Pancreas (tissue), 10 donors: ENCODE measurements at regions not wholly inside any gene's neighbourhood (a gene's known extent, or its start where the extent isn't known, plus 50 kb on each side); places are given as distances from the start of the nearest gene placed in this dataset.
A peak's percentile ranks its signal among the peaks of the same experiment; 100 is the strongest.

ENCODE experiments used
- ATAC-seq, 4 donors: fragments of 200-7000 bp; cut with Tn5 transposase; one replicate each; pipeline versions ENCODE4 v1.8.0 to v1.9.1; 2020; ENCODE audit warnings: mild to moderate bottlenecking in 4 of 4, moderate library complexity in 4 of 4
- DNase-seq, 6 donors: peaks; one replicate each; pipeline ENCODE4 v3.0.0-alpha.2; 2020
- FAIRE-seq: peaks from 2 replicates; lab custom pipeline; 2012; peaks lifted over from hg19 to GRCh38; lab: Jason Lieb, UNC
- H3K27ac ChIP-seq, 4 donors: fragments of 200-600 bp; sonication (generic); 1 replicate in 3 of 4; 2 replicates in 1 of 4; pipeline versions ENCODE4 v1.5.0 to v1.8.0; 2020
- H3K27me3 ChIP-seq, 4 donors: fragments of 200-600 bp; one replicate each; pipeline ENCODE4 v1.8.0; 2021
- H3K36me3 ChIP-seq, 3 donors: fragments of 200-600 bp; sonication (generic) in 1 of 3; one replicate each; pipeline versions ENCODE4 v1.5.0 to v1.8.0; 2020 to 2021
- H3K4me1 ChIP-seq, 3 donors: fragments of 200-600 bp; one replicate each; pipeline ENCODE4 v1.8.0; 2021
- H3K4me3 ChIP-seq, 4 donors: fragments of 200-600 bp; sonication (generic) in 2 of 4; one replicate each; pipeline versions ENCODE4 v1.5.0 to v1.8.0; 2020 to 2021
- H3K9me3 ChIP-seq, 4 donors: fragments of 200-600 bp; one replicate each; pipeline ENCODE4 v1.8.0; 2021
- CTCF ChIP-seq, 4 donors: fragments of 200-600 bp; sonication (generic) in 3 of 4; IDR thresholded peaks; one replicate each; pipeline versions ENCODE4 v1.5.0 to v1.8.0; 2021; ENCODE audit warnings: antibody characterized with exemption in 4 of 4
- WGBS, 2 donors: extraction: QIAGEN DNeasy Blood & Tissue Kit; methylation state at CpG; one replicate each; pipeline ENCODE4 v1.1.7; 2013; 5-methylcytosine and 5-hydroxymethylcytosine counted together
- intact Hi-C, 3 donors: fragments of 100-400 bp; cut with DNase I; formaldehyde crosslinking; loops; one replicate each; pipeline versions ENCODE4 v1.11.1 to v1.14.2; 2022
- donor health status: healthy with polysubstance abuse.
- donor health status: DM: no; HTN: no; CAD: no; lungs with moderate emphysema.
- donor health status: DM: no; HTN: no; CAD: no.
- donor health status: control.
- donor health status: control.
- donor health status: Bipolar disorder and iron deficiency.
- donor health status: DM: yes; HTN: yes; CAD: no.
- donor health status: DM: no; HTN: no; CAD: no.
- donor health status: DM: no; HTN: no; CAD: no.
- donor health status: DM: yes; HTN: yes; CAD: no.

GRCh38 chr5:96565582-96566265 lies 96.5 kb upstream of the CAST start:
- no peak for DNase-seq
- no peaks in the 10 kb centered on the region for H3K27me3 ChIP-seq
- ATAC-seq = peak in 1 of 4 donors; percentile 34
- H3K36me3 ChIP-seq = no peaks in the 10 kb centered on the region
- H3K9me3 ChIP-seq = no peaks in the 10 kb centered on the region
- H3K4me3 ChIP-seq = no peak overlapping the region
- FAIRE-seq = no peak
- no peak overlapping the region for H3K27ac ChIP-seq
- no peak for TF ChIP-seq CTCF (IDR thresholded peaks at IDR 0.05)
- intact Hi-C loops = no loop called here
- 73 to 79% methylated on average over 8 of the region's 8 CpGs for WGBS, 2 donors
- peaks cover 0 to 7% (median 0%) of the 10 kb centered on the region in 3 donors for H3K4me1 ChIP-seq

GRCh38 chr5:96566833-96567587 lies 95.2 kb upstream of the CAST start:
- FAIRE-seq = no peak
- Histone ChIP-seq H3K27me3 (no peaks in the 10 kb centered on the region), H3K36me3 (no peaks in the 10 kb centered on the region), H3K4me3 (no peak overlapping the region), H3K9me3 (no peaks in the 10 kb centered on the region), H3K27ac (no peak overlapping the region), H3K4me1 (peaks cover 0 to 7% (median 0%) of the 10 kb centered on the region in 3 donors)
- intact Hi-C loops = no loop called here
- 74 to 78% methylated on average over 8 of the region's 8 CpGs for WGBS, 2 donors
- no peak for ATAC-seq
- no peak for DNase-seq
- no peak for TF ChIP-seq CTCF (IDR thresholded peaks at IDR 0.05)

- Histone ChIP-seq H3K4me3 (no peak overlapping the region), H3K4me1 (peaks cover 0 to 7% (median 0%) of the 10 kb centered on the region in 3 donors), H3K27ac (no peak overlapping the region), H3K9me3 (no peaks in the 10 kb centered on the region), H3K27me3 (no peaks in the 10 kb centered on the region), H3K36me3 (no peaks in the 10 kb centered on the region)
- no peak for TF ChIP-seq CTCF (IDR thresholded peaks at IDR 0.05)
- 60 to 62% methylated on average over 4 of the region's 4 CpGs for WGBS, 2 donors
- DNase-seq (no peak), ATAC-seq (peak in 1 of 4 donors; percentile 17), FAIRE-seq (no peak)
- intact Hi-C loops = no loop called here
These were observed 92.8 kb upstream of the CAST start for GRCh38 chr5:96569332-96569731.

- DNase-seq = no peak
- WGBS, 2 donors = 21 to 22% methylated on average over 4 of the region's 4 CpGs
- Histone ChIP-seq H3K4me3 (no peak overlapping the region), H3K9me3 (no peaks in the 10 kb centered on the region), H3K4me1 (peaks cover 0 to 7% (median 0%) of the 10 kb centered on the region in 3 donors), H3K27me3 (no peaks in the 10 kb centered on the region), H3K36me3 (no peaks in the 10 kb centered on the region), H3K27ac (no peak overlapping the region)
- no peak for FAIRE-seq
- no peak for TF ChIP-seq CTCF (IDR thresholded peaks at IDR 0.05)
- ATAC-seq = peak; percentile 60 to 85 (median 64)
- intact Hi-C loops = no loop called here
These were observed 92.4 kb upstream of the CAST start for GRCh38 chr5:96569770-96570169.
